ENCODE measurements at regions not wholly inside any gene's neighbourhood (a gene's known extent, or its start where the extent isn't known, plus 50 kb on each side); places are given as distances from the start of the nearest gene placed in this dataset.

GRCh38 chr5:63154476-63155309 lies 576.1 kb downstream of the LRRC70 start:
- H3K4me1 ChIP-seq (ENCODE audit: insufficient read depth, low read length, severe bottlenecking), result no peaks in the 10 kb centered on the region
- TF ChIP-seq EZH2 (IDR thresholded peaks at IDR 0.05; ENCODE audit: borderline replicate concordance, low read length) (no peak), CTCF (IDR thresholded peaks at IDR 0.05; ENCODE audit: low read length) (no peak)

GRCh38 chr5:63152871-63153270 lies 574.3 kb downstream of the LRRC70 start:
- Histone ChIP-seq H3K4me1 (ENCODE audit: insufficient read depth, low read length, severe bottlenecking) (no peaks in the 10 kb centered on the region), H3K36me3 (ENCODE audit: insufficient read depth, low read length) (no peaks in the 10 kb centered on the region), H3F3A (ENCODE audit: insufficient read depth, low read length) (no peaks in the 10 kb centered on the region), H3K27me3 (ENCODE audit: insufficient read depth, low read length) (no peaks in the 10 kb centered on the region), H3K9ac (ENCODE audit: low read length) (no peak overlapping the region), H4K20me1 (ENCODE audit: insufficient read depth, low read length) (no peaks in the 10 kb centered on the region), H3K79me2 (ENCODE audit: insufficient read depth, low read length) (no peaks in the 10 kb centered on the region), H3K9me3 (ENCODE audit: low read length) (no peaks in the 10 kb centered on the region), H3K4me3 (ENCODE audit: low read depth, low read length, poor library complexity, severe bottlenecking) (no peak overlapping the region), H3K9me2 (ENCODE audit: low read depth, low read length) (no peaks in the 10 kb centered on the region), H3K4me2 (ENCODE audit: low read length) (no peak overlapping the region), H2AFZ (ENCODE audit: low read length) (no peak overlapping the region), H3K27ac (ENCODE audit: low read depth, low read length, poor library complexity, severe bottlenecking) (no peak overlapping the region)
- TF ChIP-seq CTCF (IDR thresholded peaks at IDR 0.05; ENCODE audit: low read length) (no peak), EZH2 (IDR thresholded peaks at IDR 0.05; ENCODE audit: borderline replicate concordance, low read length) (no peak)

More at GRCh38 chr5:63154476-63155309, 576.1 kb downstream of the LRRC70 start:
- H3K9ac ChIP-seq (ENCODE audit: low read length), result no peak overlapping the region
- no peaks in the 10 kb centered on the region for H3F3A ChIP-seq (ENCODE audit: insufficient read depth, low read length)
- no peaks in the 10 kb centered on the region for H4K20me1 ChIP-seq (ENCODE audit: insufficient read depth, low read length)
- no peaks in the 10 kb centered on the region for H3K27me3 ChIP-seq (ENCODE audit: insufficient read depth, low read length)
- no peaks in the 10 kb centered on the region for H3K36me3 ChIP-seq (ENCODE audit: insufficient read depth, low read length)
- no peak overlapping the region for H3K27ac ChIP-seq (ENCODE audit: low read depth, low read length, poor library complexity, severe bottlenecking)
- no peaks in the 10 kb centered on the region for H3K9me3 ChIP-seq (ENCODE audit: low read length)
- H3K9me2 ChIP-seq (ENCODE audit: low read depth, low read length), result no peaks in the 10 kb centered on the region
- no peak overlapping the region for H3K4me2 ChIP-seq (ENCODE audit: low read length)
- no peak overlapping the region for H2AFZ ChIP-seq (ENCODE audit: low read length)
- H3K79me2 ChIP-seq (ENCODE audit: insufficient read depth, low read length), result no peaks in the 10 kb centered on the region
- H3K4me3 ChIP-seq (ENCODE audit: low read depth, low read length, poor library complexity, severe bottlenecking), result no peak overlapping the region

- Histone ChIP-seq H2AFZ (ENCODE audit: low read length) (no peak overlapping the region), H3K4me3 (ENCODE audit: low read depth, low read length, poor library complexity, severe bottlenecking) (no peak overlapping the region), H3K9me3 (ENCODE audit: low read length) (no peaks in the 10 kb centered on the region), H3K27ac (ENCODE audit: low read depth, low read length, poor library complexity, severe bottlenecking) (no peak overlapping the region), H4K20me1 (ENCODE audit: insufficient read depth, low read length) (no peaks in the 10 kb centered on the region), H3K4me1 (ENCODE audit: insufficient read depth, low read length, severe bottlenecking) (no peaks in the 10 kb centered on the region), H3K79me2 (ENCODE audit: insufficient read depth, low read length) (no peaks in the 10 kb centered on the region), H3K9ac (ENCODE audit: low read length) (no peak overlapping the region), H3K9me2 (ENCODE audit: low read depth, low read length) (no peaks in the 10 kb centered on the region), H3F3A (ENCODE audit: insufficient read depth, low read length) (no peaks in the 10 kb centered on the region), H3K4me2 (ENCODE audit: low read length) (no peak overlapping the region), H3K36me3 (ENCODE audit: insufficient read depth, low read length) (no peaks in the 10 kb centered on the region), H3K27me3 (ENCODE audit: insufficient read depth, low read length) (no peaks in the 10 kb centered on the region)
- TF ChIP-seq CTCF (IDR thresholded peaks at IDR 0.05; ENCODE audit: low read length) (no peak), EZH2 (IDR thresholded peaks at IDR 0.05; ENCODE audit: borderline replicate concordance, low read length) (no peak)
Observed at GRCh38 chr5:63145167-63145566, 566.5 kb downstream of the LRRC70 start.

Data from OCI-LY1 (cell line).